IMR-90 (cell line): ENCODE measurements at regions not wholly inside any gene's neighbourhood (a gene's known extent, or its start where the extent isn't known, plus 50 kb on each side); places are given as distances from the start of the nearest gene placed in this dataset.

Experiments used
- ATAC-seq: fragments of 200-7000 bp; cut with Tn5 transposase; 2 replicates; pipeline ENCODE4 v1.9.1; 2020; ENCODE audit warnings: low read depth, mild to moderate bottlenecking, moderate library complexity
- BruUV-seq: library from RNA; stranded (reverse); fragments of 400-500 nt; replicated peaks from 2 replicates; lab custom pipeline; 2021; lab: Mats Ljungman, UMichigan
- CTCF ChIA-PET: fragments of 300-600 bp; formaldehyde crosslinking; extraction: SDS; loops from one replicate; lab custom pipeline; 2021; ENCODE audit warnings: antibody characterized with exemption; lab: Yijun Ruan, JAX
- POLR2A ChIA-PET: fragments of 300-600 bp; sonication (Branson Sonifier 250); formaldehyde crosslinking; loops from one replicate; lab custom pipeline; 2022; ENCODE audit warnings: antibody characterized with exemption; ENCODE audit not compliant: unreplicated experiment; lab: Charles Lee
- DNase-seq: peaks from one replicate; pipeline ENCODE4 v3.0.0; 2013
- H2AFZ ChIP-seq: replicated peaks from 2 replicates; pipeline ENCODE3; 2013; ENCODE audit warnings: low read length, mild to moderate bottlenecking; ENCODE audit not compliant: poor library complexity
- H2AK5ac ChIP-seq: 2 replicates; pipeline ENCODE4 v1.6.1; 2013; ENCODE audit warnings: low read depth, low read length, inconsistent platforms
- H2AK9ac ChIP-seq: replicated peaks from 2 replicates; pipeline ENCODE3; 2013; ENCODE audit warnings: mild to moderate bottlenecking, low read depth, low read length, moderate library complexity; ENCODE audit not compliant: poor library complexity
- H2BK120ac ChIP-seq: 2 replicates; pipeline ENCODE4 v1.6.1; 2013; ENCODE audit warnings: low read depth, low read length, inconsistent platforms
- H2BK15ac ChIP-seq: 3 replicates; pipeline ENCODE4 v1.6.1; 2013; ENCODE audit warnings: low read depth, low read length, inconsistent platforms
- H2BK20ac ChIP-seq: 2 replicates; pipeline ENCODE4 v1.6.1; 2013; ENCODE audit warnings: low read depth, mild to moderate bottlenecking, inconsistent platforms, low read length, moderate library complexity
- H2BK5ac ChIP-seq: 2 replicates; pipeline ENCODE4 v1.6.1; 2013; ENCODE audit warnings: mild to moderate bottlenecking, low read depth, low read length, inconsistent platforms; ENCODE audit not compliant: poor library complexity, severe bottlenecking
- H3K14ac ChIP-seq: replicated peaks from 2 replicates; pipeline ENCODE4 v1.6.1; 2013; ENCODE audit warnings: low read depth, low read length, inconsistent platforms
- H3K18ac ChIP-seq: 2 replicates; pipeline ENCODE4 v1.6.1; 2013; ENCODE audit warnings: low read depth, low read length, control low read depth
- H3K23ac ChIP-seq: 2 replicates; pipeline ENCODE4 v1.6.1; 2013; ENCODE audit warnings: low read depth, low read length, inconsistent platforms
- H3K27ac ChIP-seq: 2 replicates; pipeline ENCODE4 v1.5.1; 2013; ENCODE audit warnings: mild to moderate bottlenecking, control low read depth, low read length; ENCODE audit not compliant: insufficient read depth
- H3K27me3 ChIP-seq: 2 replicates; pipeline ENCODE4 v1.6.1; 2013; ENCODE audit warnings: low read length; ENCODE audit not compliant: control insufficient read depth, insufficient read depth
- H3K36me3 ChIP-seq: 2 replicates; pipeline ENCODE4 v1.6.1; 2013; ENCODE audit warnings: low read length, mixed read lengths; ENCODE audit not compliant: control insufficient read depth, insufficient read depth
- H3K4ac ChIP-seq: 2 replicates; pipeline ENCODE4 v1.6.1; 2013; ENCODE audit warnings: low read depth, low read length, inconsistent platforms
- H3K4me1 ChIP-seq: 2 replicates; pipeline ENCODE4 v1.6.1; 2013; ENCODE audit warnings: low read length, mixed read lengths; ENCODE audit not compliant: control insufficient read depth, insufficient read depth
- H3K4me2 ChIP-seq: 2 replicates; pipeline ENCODE4 v1.6.1; 2013; ENCODE audit warnings: low read depth, mild to moderate bottlenecking, control low read depth, low read length, moderate library complexity
- H3K4me3 ChIP-seq: 2 replicates; pipeline ENCODE4 v1.5.1; 2013; ENCODE audit warnings: low read depth, mild to moderate bottlenecking, control low read depth, low read length, moderate library complexity; ENCODE audit not compliant: insufficient read depth
- H3K56ac ChIP-seq: 2 replicates; pipeline ENCODE4 v1.6.1; 2013; ENCODE audit warnings: low read length, inconsistent platforms; ENCODE audit not compliant: insufficient read depth; ENCODE audit errors: extremely low read depth
- H3K79me1 ChIP-seq, 2 experiments: 2 replicates each; pipeline ENCODE4 v1.6.1; 2013; ENCODE audit warnings: low read length in 2 of 2, inconsistent platforms in 1 of 2, low read depth in 1 of 2
- H3K9ac ChIP-seq: 2 replicates; pipeline ENCODE4 v1.6.1; 2013; ENCODE audit warnings: low read depth, low read length, control low read depth
- H3K9me1 ChIP-seq: 2 replicates; pipeline ENCODE4 v1.6.1; 2013; ENCODE audit warnings: low read length, inconsistent platforms; ENCODE audit not compliant: insufficient read depth
- H3K9me3 ChIP-seq: 2 replicates; pipeline ENCODE4 v1.6.1; 2013; ENCODE audit warnings: low read length; ENCODE audit not compliant: control insufficient read depth, insufficient read depth
- H4K20me1 ChIP-seq: 2 replicates; pipeline ENCODE4 v1.6.1; 2013; ENCODE audit warnings: low read length, inconsistent platforms; ENCODE audit not compliant: insufficient read depth
- H4K5ac ChIP-seq: 2 replicates; pipeline ENCODE4 v1.6.1; 2013; ENCODE audit warnings: mild to moderate bottlenecking, low read depth, low read length, control low read depth
- H4K8ac ChIP-seq, 2 experiments: 2 replicates each; pipeline ENCODE4 v1.6.1; 2013; ENCODE audit warnings: low read depth in 2 of 2, low read length in 2 of 2, control low read depth in 1 of 2, inconsistent platforms in 1 of 2
- H4K91ac ChIP-seq: 2 replicates; pipeline ENCODE4 v1.6.1; 2013; ENCODE audit warnings: low read depth, low read length, inconsistent platforms; ENCODE audit not compliant: insufficient read depth
- BHLHE40 ChIP-seq: fragments of 150-350 bp; IDR thresholded peaks from 2 replicates; pipeline ENCODE4 v1.6.1; 2016; ENCODE audit warnings: mild to moderate bottlenecking, low read depth, low read length
- CEBPB ChIP-seq: IDR thresholded peaks from 2 replicates; pipeline ENCODE4 v1.6.1; 2012; ENCODE audit warnings: low read depth, low read length, improper control_type of control experiment
- MAZ ChIP-seq: IDR thresholded peaks from 2 replicates; pipeline ENCODE4 v1.6.1; 2012; ENCODE audit warnings: low read depth, mild to moderate bottlenecking, low read length, improper control_type of control experiment, moderate library complexity, borderline replicate concordance
- RCOR1 ChIP-seq: IDR thresholded peaks from 2 replicates; pipeline ENCODE4 v1.6.1; 2012; ENCODE audit warnings: mild to moderate bottlenecking, low read length, improper control_type of control experiment; ENCODE audit not compliant: insufficient replicate concordance
- RFX5 ChIP-seq: IDR thresholded peaks from 2 replicates; pipeline ENCODE4 v1.8.0; 2012; ENCODE audit warnings: low read depth, mild to moderate bottlenecking, low read length, moderate library complexity
- WGBS, 2 experiments: methylation state at CpG; one replicate each; pipeline versions ENCODE4 v1.1.5 to v1.1.7; 2013; ENCODE audit warnings: missing lambda C conversion rate in 2 of 2; ENCODE audit not compliant: insufficient read length in 1 of 2; ENCODE audit errors: extremely low coverage in 2 of 2; 5-methylcytosine and 5-hydroxymethylcytosine counted together
- dilution Hi-C: fragments of 300-500 bp; cut with HindIII; formaldehyde crosslinking; loops from one replicate; pipeline ENCODE4 v1.14.3; 2018; ENCODE audit warnings: low sequenced_read_pairs; ENCODE audit not compliant: unreplicated experiment
- in situ Hi-C: fragments of 300-500 bp; cut with MboI; formaldehyde crosslinking; loops from 3 replicates; pipeline ENCODE4 v1.14.3; 2019; ENCODE audit warnings: low sequenced_read_pairs, inconsistent platforms, mixed read lengths
- intact Hi-C: fragments of 100-400 bp; cut with micrococcal nuclease; formaldehyde crosslinking; loops from 2 replicates; pipeline ENCODE4 v1.10.0; 2022

GRCh38 chr2:451495-451894, 163.6 kb upstream of the ALKAL2 start:
- no peak overlapping the region for H3K27ac ChIP-seq
- no peak overlapping the region for H3K56ac ChIP-seq
- H3K4me1 ChIP-seq, result no peaks in the 10 kb centered on the region
- H2BK120ac ChIP-seq, result no peak overlapping the region
- H3K9ac ChIP-seq, result no peak overlapping the region
- BruUV-seq, result no TSS peak
- dilution Hi-C loops, result no loop called here
- DNase-seq (no peak), ATAC-seq (no peak)
- H3K4ac ChIP-seq, result no peak overlapping the region
- H3K4me2 ChIP-seq, result no peak overlapping the region
- H3K18ac ChIP-seq, result no peak overlapping the region
- TF ChIP-seq RFX5, result no peak
- TF ChIP-seq MAZ, result no peak
- TF ChIP-seq RCOR1, result no peak
- TF ChIP-seq BHLHE40, result no peak
- no peak for TF ChIP-seq CEBPB
- ChIA-PET POLR2A (no interaction called here), CTCF (no interaction called here)
- H4K91ac ChIP-seq, result no peak overlapping the region
- no peak overlapping the region for H4K5ac ChIP-seq
- H3K4me3 ChIP-seq, result no peak overlapping the region
- H2BK20ac ChIP-seq, result no peak overlapping the region
- H2BK5ac ChIP-seq, result no peak overlapping the region
- H4K8ac ChIP-seq, result no peak overlapping the region
- 81% methylated on average over 9 of the region's 16 CpGs; no CpG with 5 or more reads in 1 of the 2 experiments for WGBS, 2 experiments
- in situ Hi-C loops, result no loop called here
- H2AK5ac ChIP-seq, result no peak overlapping the region
- H4K20me1 ChIP-seq, result no peaks in the 10 kb centered on the region
- intact Hi-C loops, result no loop called here
- H3K9me3 ChIP-seq, result peaks cover 45% of the 10 kb centered on the region
- H3K27me3 ChIP-seq, result no peaks in the 10 kb centered on the region
- H3K9me1 ChIP-seq, result no peaks in the 10 kb centered on the region
- no peak overlapping the region for H2AFZ ChIP-seq
- H3K36me3 ChIP-seq, result no peaks in the 10 kb centered on the region
- H3K14ac ChIP-seq, result no peak overlapping the region
- no peak overlapping the region for H2AK9ac ChIP-seq
- H3K79me1 ChIP-seq, result no peaks in the 10 kb centered on the region
- no peak overlapping the region for H2BK15ac ChIP-seq
- no peak overlapping the region for H3K23ac ChIP-seq
